GM23248 (cell line): ENCODE measurements at regions not wholly inside any gene's neighbourhood (a gene's known extent, or its start where the extent isn't known, plus 50 kb on each side); places are given as distances from the start of the nearest gene placed in this dataset.

ENCODE experiments used
- DNase-seq: peaks from one replicate; pipeline ENCODE4 v3.0.0-alpha.2; 2015
- H2AFZ ChIP-seq: fragments of 200-600 bp; sonication (generic); 2 replicates; pipeline ENCODE4 v1.6.1; 2016; ENCODE audit warnings: antibody characterized with exemption
- H3F3A ChIP-seq: fragments of 200-600 bp; sonication (generic); 2 replicates; pipeline ENCODE4 v1.6.1; 2016; ENCODE audit warnings: mild to moderate bottlenecking, antibody characterized with exemption, mixed run types; ENCODE audit not compliant: insufficient read depth
- H3K27ac ChIP-seq: fragments of 200-600 bp; sonication (generic); 2 replicates; pipeline ENCODE4 v1.5.1; 2016; ENCODE audit warnings: mild to moderate bottlenecking
- H3K27me3 ChIP-seq: fragments of 200-600 bp; sonication (generic); replicated peaks from 2 replicates; pipeline ENCODE4 v1.6.1; 2016; ENCODE audit warnings: mild to moderate bottlenecking; ENCODE audit not compliant: insufficient read depth
- H3K36me3 ChIP-seq: fragments of 200-600 bp; sonication (generic); 2 replicates; pipeline ENCODE4 v1.6.1; 2016; ENCODE audit warnings: low read depth, mild to moderate bottlenecking
- H3K4me1 ChIP-seq: fragments of 200-600 bp; sonication (generic); 2 replicates; pipeline ENCODE4 v1.6.1; 2016; ENCODE audit warnings: mild to moderate bottlenecking; ENCODE audit not compliant: insufficient read depth
- H3K4me2 ChIP-seq: fragments of 200-600 bp; sonication (generic); one replicate; pipeline ENCODE4 v1.6.1; 2016; ENCODE audit warnings: mild to moderate bottlenecking; ENCODE audit not compliant: unreplicated experiment
- H3K4me3 ChIP-seq: fragments of 200-600 bp; sonication (generic); 2 replicates; pipeline ENCODE4 v1.5.1; 2016; ENCODE audit warnings: mild to moderate bottlenecking
- H3K79me2 ChIP-seq: fragments of 200-600 bp; sonication (generic); 2 replicates; pipeline ENCODE4 v1.6.1; 2016; ENCODE audit warnings: mild to moderate bottlenecking; ENCODE audit not compliant: insufficient read depth
- H3K9ac ChIP-seq: fragments of 200-600 bp; sonication (generic); 2 replicates; pipeline ENCODE4 v1.6.1; 2016; ENCODE audit warnings: mild to moderate bottlenecking
- H3K9me2 ChIP-seq: fragments of 200-600 bp; sonication (generic); 2 replicates; pipeline ENCODE4 v1.6.1; 2016; ENCODE audit warnings: mixed run types, mild to moderate bottlenecking, moderate library complexity; ENCODE audit not compliant: insufficient read depth
- H3K9me3 ChIP-seq: fragments of 200-600 bp; sonication (generic); one replicate; pipeline ENCODE4 v1.6.1; 2017; ENCODE audit warnings: low read depth
- H4K20me1 ChIP-seq: fragments of 200-600 bp; sonication (generic); 2 replicates; pipeline ENCODE4 v1.6.0; 2016; ENCODE audit not compliant: insufficient read depth
- EZH2 ChIP-seq: fragments of 200-600 bp; sonication (generic); IDR thresholded peaks from 2 replicates; pipeline ENCODE4 v1.6.1; 2018; ENCODE audit warnings: antibody characterized with exemption, mild to moderate bottlenecking; ENCODE audit not compliant: insufficient read depth, poor library complexity, severe bottlenecking
- EZH2phosphoT487 ChIP-seq: fragments of 200-600 bp; sonication (generic); IDR thresholded peaks from 2 replicates; pipeline ENCODE4 v1.6.1; 2018; ENCODE audit warnings: antibody characterized with exemption, moderate library complexity, mild to moderate bottlenecking, low read depth; ENCODE audit not compliant: insufficient read depth
- WGBS, 2 experiments: methylation state at CpG; one replicate each; pipeline ENCODE4 v1.1.6; 2015 to 2017; ENCODE audit warnings: low lambda C conversion rate in 2 of 2, low coverage in 1 of 2; ENCODE audit errors: missing lambda C conversion rate in 2 of 2; 5-methylcytosine and 5-hydroxymethylcytosine counted together
- in situ Hi-C: fragments of 300-500 bp; cut with MboI; formaldehyde crosslinking; loops from 2 replicates; pipeline ENCODE4 v1.15.0; 2020

GRCh38 chr10:78853864-78854263 lies 214.9 kb upstream of the ZMIZ1 start:
- in situ Hi-C loops: no loop called here

GRCh38 chr10:78856421-78856820 lies 212.3 kb upstream of the ZMIZ1 start:
- TF ChIP-seq EZH2phosphoT487 (no peak), EZH2 (no peak)
- peaks cover 7% of the 10 kb centered on the region for H3K4me1 ChIP-seq
- no peaks in the 10 kb centered on the region for H3F3A ChIP-seq
- H2AFZ ChIP-seq: no peak overlapping the region
- H4K20me1 ChIP-seq: no peaks in the 10 kb centered on the region
- no peaks in the 10 kb centered on the region for H3K9me2 ChIP-seq
- H3K27me3 ChIP-seq: 0 out of 2 replicates have a peak, but pooled peaks cover 7% of the 10 kb centered on the region
- no peak overlapping the region for H3K4me2 ChIP-seq
- in situ Hi-C loops: no loop called here
- no peaks in the 10 kb centered on the region for H3K79me2 ChIP-seq
- no peaks in the 10 kb centered on the region for H3K36me3 ChIP-seq
- no peak for DNase-seq
- H3K4me3 ChIP-seq: no peak overlapping the region
- H3K27ac ChIP-seq: no peak overlapping the region
- H3K9me3 ChIP-seq: no peaks in the 10 kb centered on the region
- WGBS, 2 experiments: 36 to 50% methylated on average over 1 of the region's 1 CpG
- no peak overlapping the region for H3K9ac ChIP-seq

More at GRCh38 chr10:78853864-78854263, 214.9 kb upstream of the ZMIZ1 start:
- Histone ChIP-seq H3K9me3 (no peaks in the 10 kb centered on the region), H2AFZ (no peak overlapping the region), H3K36me3 (no peaks in the 10 kb centered on the region), H3K4me2 (no peak overlapping the region), H3K27ac (no peak overlapping the region), H4K20me1 (no peaks in the 10 kb centered on the region), H3K9me2 (no peaks in the 10 kb centered on the region), H3K4me3 (no peak overlapping the region), H3K79me2 (no peaks in the 10 kb centered on the region), H3K9ac (no peak overlapping the region), H3K27me3 (0 out of 2 replicates have a peak, but pooled peaks cover 7% of the 10 kb centered on the region), H3F3A (no peaks in the 10 kb centered on the region), H3K4me1 (peaks cover 8% of the 10 kb centered on the region)
- WGBS, 2 experiments: 92 to 97% methylated on average over 4 of the region's 4 CpGs
- TF ChIP-seq EZH2 (no peak), EZH2phosphoT487 (no peak)
- DNase-seq: no peak

- no peak overlapping the region for H3K4me3 ChIP-seq
- no peak overlapping the region for H2AFZ ChIP-seq
- H4K20me1 ChIP-seq: no peaks in the 10 kb centered on the region
- DNase-seq: no peak
- H3K9ac ChIP-seq: no peak overlapping the region
- H3K4me2 ChIP-seq: no peak overlapping the region
- 86 to 88% methylated on average over 3 of the region's 3 CpGs for WGBS, 2 experiments
- no peak overlapping the region for H3K27ac ChIP-seq
- TF ChIP-seq EZH2phosphoT487 (no peak), EZH2 (no peak)
- H3K4me1 ChIP-seq: no peaks in the 10 kb centered on the region; the same call in 1 of the 2 replicates
- no peaks in the 10 kb centered on the region for H3K9me2 ChIP-seq
- no peaks in the 10 kb centered on the region for H3K9me3 ChIP-seq
- H3F3A ChIP-seq: no peaks in the 10 kb centered on the region
- H3K79me2 ChIP-seq: no peaks in the 10 kb centered on the region
- no peaks in the 10 kb centered on the region for H3K36me3 ChIP-seq
- in situ Hi-C loops: no loop called here
- 0 out of 2 replicates have a peak, but pooled peaks cover 7% of the 10 kb centered on the region for H3K27me3 ChIP-seq
Observed at GRCh38 chr10:78857193-78857592, 211.6 kb upstream of the ZMIZ1 start.

- no peak for DNase-seq
- Histone ChIP-seq H3K4me3 (no peak overlapping the region), H3K4me2 (no peak overlapping the region), H3K27me3 (0 out of 2 replicates have a peak, but pooled peaks cover 7% of the 10 kb centered on the region), H3K4me1 (no peaks in the 10 kb centered on the region), H4K20me1 (no peaks in the 10 kb centered on the region), H3F3A (no peaks in the 10 kb centered on the region), H3K36me3 (no peaks in the 10 kb centered on the region), H3K79me2 (no peaks in the 10 kb centered on the region), H3K9ac (no peak overlapping the region), H2AFZ (no peak overlapping the region), H3K27ac (no peak overlapping the region), H3K9me2 (no peaks in the 10 kb centered on the region), H3K9me3 (no peaks in the 10 kb centered on the region)
- WGBS, 2 experiments: 71 to 72% methylated on average over 5 of the region's 5 CpGs
- in situ Hi-C loops: no loop called here
- no peak for TF ChIP-seq EZH2phosphoT487
- TF ChIP-seq EZH2: no peak
Observed at GRCh38 chr10:78859266-78859665, 209.5 kb upstream of the ZMIZ1 start.

GRCh38 chr10:78859769-78860168 lies 209.0 kb upstream of the ZMIZ1 start:
- no peak for TF ChIP-seq EZH2phosphoT487
- TF ChIP-seq EZH2: no peak
- H3K4me3 ChIP-seq: no peak overlapping the region
- H3K4me1 ChIP-seq: no peaks in the 10 kb centered on the region
- H4K20me1 ChIP-seq: no peaks in the 10 kb centered on the region
- no peak overlapping the region for H3K27ac ChIP-seq
- no peak overlapping the region for H2AFZ ChIP-seq
- no peaks in the 10 kb centered on the region for H3K36me3 ChIP-seq
- in situ Hi-C loops: no loop called here
- no peaks in the 10 kb centered on the region for H3F3A ChIP-seq
- no peaks in the 10 kb centered on the region for H3K9me3 ChIP-seq
- H3K79me2 ChIP-seq: no peaks in the 10 kb centered on the region
- no peak for DNase-seq
- no peak overlapping the region for H3K4me2 ChIP-seq
- no peaks in the 10 kb centered on the region for H3K9me2 ChIP-seq
- WGBS, 2 experiments: 84 to 89% methylated on average over 5 of the region's 5 CpGs
- H3K9ac ChIP-seq: no peak overlapping the region
- 0 out of 2 replicates have a peak, but pooled peaks cover 7% of the 10 kb centered on the region for H3K27me3 ChIP-seq
